Ascending aorta (tissue), 2 donors: ENCODE measurements at regions not wholly inside any gene's neighbourhood (a gene's known extent, or its start where the extent isn't known, plus 50 kb on each side); places are given as distances from the start of the nearest gene placed in this dataset.

Experiments used
- DNase-seq, 2 donors: peaks; one replicate each; pipeline ENCODE4 v3.0.0-alpha.2; 2019; ENCODE audit warnings: low spot score in 2 of 2
- H3K27ac ChIP-seq, 2 donors: fragments of 200-600 bp; sonication (generic); one replicate each; pipeline ENCODE4 v1.5.1; 2016 to 2017; ENCODE audit warnings: mild to moderate bottlenecking in 1 of 2
- H3K27me3 ChIP-seq: fragments of 200-600 bp; sonication (generic); one replicate; pipeline ENCODE4 v1.5.1; 2017
- H3K36me3 ChIP-seq, 2 donors: fragments of 200-600 bp; sonication (generic); one replicate each; pipeline ENCODE4 v1.5.1; 2016
- H3K4me1 ChIP-seq, 2 donors: fragments of 200-600 bp; sonication (generic); one replicate each; pipeline ENCODE4 v1.5.1; 2016 to 2017; ENCODE audit warnings: mild to moderate bottlenecking in 1 of 2
- H3K4me3 ChIP-seq, 2 donors: fragments of 200-600 bp; sonication (generic); one replicate each; pipeline ENCODE4 v1.5.1; 2016 to 2017; ENCODE audit warnings: mild to moderate bottlenecking in 1 of 2
- H3K9me3 ChIP-seq, 2 donors: fragments of 200-600 bp; sonication (generic); one replicate each; pipeline ENCODE4 v1.5.1; 2016
- intact Hi-C: fragments of 100-400 bp; cut with DNase I; formaldehyde crosslinking; loops from one replicate; pipeline ENCODE4 v1.15.1; 2023
- TF ChIP-seq, protein P1 (sequence below), 3 experiments: fragments of 200-600 bp in 2 of 3; fragments of 450-650 bp in 1 of 3; sonication (generic) in 2 of 3; IDR thresholded peaks; one replicate each; pipeline ENCODE4 v1.5.1; 2016 to 2019; ENCODE audit warnings: antibody characterized with exemption in 3 of 3, mild to moderate bottlenecking in 1 of 3, moderate library complexity in 1 of 3

DNA sequence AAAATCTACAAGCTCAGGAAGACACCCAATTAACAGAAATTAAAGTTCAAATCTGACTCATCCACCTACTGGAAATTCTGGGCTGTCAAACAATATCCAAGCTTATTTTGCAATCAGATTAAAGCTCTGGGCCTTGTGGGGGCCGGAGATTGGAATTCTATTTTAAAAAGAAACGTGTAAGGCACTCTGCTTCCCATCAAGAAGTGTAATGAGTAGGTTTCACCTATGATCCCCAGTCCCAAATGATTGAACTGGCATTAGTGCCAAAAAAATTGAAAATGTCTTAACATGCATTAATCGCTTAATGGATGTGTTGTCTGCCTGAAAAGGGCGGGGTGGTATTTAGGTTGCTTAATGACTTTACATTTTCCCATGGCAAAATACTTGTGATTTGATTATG lies 542.4 kb upstream of the BTBD3 start:
- intact Hi-C loops, result no loop called here
- Histone ChIP-seq H3K4me3 (no peak overlapping the region), H3K4me1 (no peaks in the 10 kb centered on the region), H3K27ac (no peak overlapping the region), H3K36me3 (no peaks in the 10 kb centered on the region), H3K27me3 (no peaks in the 10 kb centered on the region), H3K9me3 (no peaks in the 10 kb centered on the region)
- TF ChIP-seq, protein P1, sequence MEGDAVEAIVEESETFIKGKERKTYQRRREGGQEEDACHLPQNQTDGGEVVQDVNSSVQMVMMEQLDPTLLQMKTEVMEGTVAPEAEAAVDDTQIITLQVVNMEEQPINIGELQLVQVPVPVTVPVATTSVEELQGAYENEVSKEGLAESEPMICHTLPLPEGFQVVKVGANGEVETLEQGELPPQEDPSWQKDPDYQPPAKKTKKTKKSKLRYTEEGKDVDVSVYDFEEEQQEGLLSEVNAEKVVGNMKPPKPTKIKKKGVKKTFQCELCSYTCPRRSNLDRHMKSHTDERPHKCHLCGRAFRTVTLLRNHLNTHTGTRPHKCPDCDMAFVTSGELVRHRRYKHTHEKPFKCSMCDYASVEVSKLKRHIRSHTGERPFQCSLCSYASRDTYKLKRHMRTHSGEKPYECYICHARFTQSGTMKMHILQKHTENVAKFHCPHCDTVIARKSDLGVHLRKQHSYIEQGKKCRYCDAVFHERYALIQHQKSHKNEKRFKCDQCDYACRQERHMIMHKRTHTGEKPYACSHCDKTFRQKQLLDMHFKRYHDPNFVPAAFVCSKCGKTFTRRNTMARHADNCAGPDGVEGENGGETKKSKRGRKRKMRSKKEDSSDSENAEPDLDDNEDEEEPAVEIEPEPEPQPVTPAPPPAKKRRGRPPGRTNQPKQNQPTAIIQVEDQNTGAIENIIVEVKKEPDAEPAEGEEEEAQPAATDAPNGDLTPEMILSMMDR (IDR thresholded peaks at IDR 0.05), result no peak
- DNase-seq, result no peak

DNA sequence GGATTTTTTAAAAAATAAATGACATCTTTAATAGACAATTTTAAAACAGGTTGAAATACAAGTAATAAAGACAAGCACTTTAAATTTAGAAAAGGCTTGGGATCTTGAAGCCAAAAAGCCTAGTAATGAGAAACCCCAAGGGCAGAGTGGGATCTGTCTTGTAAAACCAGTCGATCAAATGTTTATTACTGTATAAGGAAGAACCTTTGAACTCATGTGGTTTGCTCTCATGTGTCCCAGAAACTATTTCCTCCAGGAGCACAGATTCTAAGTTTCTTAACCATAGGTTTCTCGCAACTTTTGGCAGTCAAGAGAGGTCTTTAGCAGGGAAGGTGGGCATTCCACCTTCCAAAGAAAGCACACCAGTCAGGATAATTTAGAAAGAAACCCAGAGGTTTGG lies 541.7 kb upstream of the BTBD3 start:
- H3K36me3 ChIP-seq, result no peaks in the 10 kb centered on the region
- intact Hi-C loops, result no loop called here
- H3K9me3 ChIP-seq, result peaks cover 0 to 3% of the 10 kb centered on the region in 2 donors
- TF ChIP-seq, protein P1 (IDR thresholded peaks at IDR 0.05), result no peak
- H3K27me3 ChIP-seq, result no peaks in the 10 kb centered on the region
- DNase-seq, result no peak
- no peak overlapping the region for H3K27ac ChIP-seq
- no peaks in the 10 kb centered on the region for H3K4me1 ChIP-seq
- no peak overlapping the region for H3K4me3 ChIP-seq

DNA sequence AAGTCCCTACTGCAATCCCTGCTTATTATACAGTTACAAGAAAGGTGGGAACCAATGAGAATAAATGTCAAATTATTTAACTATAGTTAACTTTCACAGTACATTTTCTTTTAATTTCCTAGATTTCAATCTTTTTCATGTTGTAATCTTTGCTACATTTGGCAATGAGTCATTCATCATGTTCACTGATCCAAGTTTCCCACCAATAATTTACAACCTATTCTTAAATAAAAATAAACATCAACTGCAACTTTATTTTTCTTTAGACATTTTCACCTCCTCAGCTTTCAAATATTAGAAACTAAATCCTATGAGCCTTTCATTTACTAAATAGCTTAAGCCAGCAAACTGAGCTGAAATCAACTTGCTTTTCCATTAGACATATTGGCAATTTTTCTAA lies 541.3 kb upstream of the BTBD3 start:
- no peaks in the 10 kb centered on the region for H3K4me1 ChIP-seq
- H3K4me3 ChIP-seq, result no peak overlapping the region
- H3K27me3 ChIP-seq, result no peaks in the 10 kb centered on the region
- intact Hi-C loops, result no loop called here
- no peak overlapping the region for H3K27ac ChIP-seq
- no peak for DNase-seq
- H3K36me3 ChIP-seq, result no peaks in the 10 kb centered on the region
- peaks cover 0 to 5% of the 10 kb centered on the region in 2 donors for H3K9me3 ChIP-seq
- TF ChIP-seq, protein P1 (IDR thresholded peaks at IDR 0.05), result no peak

DNA sequence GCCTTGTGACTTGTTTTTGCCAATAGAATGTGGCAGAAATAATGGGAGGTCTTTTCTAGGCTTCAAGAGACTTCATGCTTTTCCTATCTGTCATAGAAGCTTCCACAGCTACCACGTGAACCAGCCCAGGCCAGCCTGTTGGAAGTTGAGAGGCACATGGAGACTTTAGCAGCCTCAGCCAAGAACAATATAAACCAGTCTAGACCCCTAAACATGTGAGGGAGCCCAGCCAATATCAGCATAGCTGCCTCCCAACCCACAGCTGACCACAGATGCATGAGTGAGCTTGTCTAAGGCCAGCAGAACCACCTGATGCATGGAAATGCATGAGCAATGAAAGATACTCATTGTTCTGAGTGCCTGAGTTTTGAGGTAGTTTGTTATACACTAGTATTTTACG lies 540.7 kb upstream of the BTBD3 start:
- TF ChIP-seq, protein P1 (IDR thresholded peaks at IDR 0.05), result no peak
- DNase-seq, result no peak
- H3K4me1 ChIP-seq, result no peaks in the 10 kb centered on the region
- no peak overlapping the region for H3K4me3 ChIP-seq
- intact Hi-C loops, result no loop called here
- peaks cover 0 to 5% of the 10 kb centered on the region in 2 donors for H3K9me3 ChIP-seq
- no peaks in the 10 kb centered on the region for H3K27me3 ChIP-seq
- no peaks in the 10 kb centered on the region for H3K36me3 ChIP-seq
- H3K27ac ChIP-seq, result no peak overlapping the region

DNA sequence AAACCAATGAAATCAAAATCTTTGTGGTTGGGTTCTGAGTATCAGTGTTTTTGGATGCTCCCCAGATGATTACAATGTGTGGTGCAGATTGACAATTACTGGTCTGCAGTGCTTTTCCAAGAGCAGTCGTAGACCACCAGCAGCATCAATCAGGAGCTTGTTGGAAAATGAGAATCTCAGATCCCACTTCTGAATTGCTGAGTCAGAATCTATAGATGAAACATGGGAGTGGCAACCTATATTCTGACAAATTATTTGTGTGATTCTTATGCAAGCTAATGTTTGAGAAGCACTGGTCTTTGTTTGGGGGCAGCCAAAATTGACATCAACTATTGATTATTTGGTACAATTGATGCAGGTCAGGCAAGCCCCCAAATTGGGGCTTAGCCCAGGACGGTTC lies 539.9 kb upstream of the BTBD3 start:
- H3K4me3 ChIP-seq, result no peak overlapping the region
- no peaks in the 10 kb centered on the region for H3K36me3 ChIP-seq
- no peak for DNase-seq
- TF ChIP-seq, protein P1 (IDR thresholded peaks at IDR 0.05), result no peak
- peaks cover 0 to 5% of the 10 kb centered on the region in 2 donors for H3K9me3 ChIP-seq
- H3K27ac ChIP-seq, result no peak overlapping the region
- no peaks in the 10 kb centered on the region for H3K27me3 ChIP-seq
- H3K4me1 ChIP-seq, result no peaks in the 10 kb centered on the region
- intact Hi-C loops, result no loop called here

DNA sequence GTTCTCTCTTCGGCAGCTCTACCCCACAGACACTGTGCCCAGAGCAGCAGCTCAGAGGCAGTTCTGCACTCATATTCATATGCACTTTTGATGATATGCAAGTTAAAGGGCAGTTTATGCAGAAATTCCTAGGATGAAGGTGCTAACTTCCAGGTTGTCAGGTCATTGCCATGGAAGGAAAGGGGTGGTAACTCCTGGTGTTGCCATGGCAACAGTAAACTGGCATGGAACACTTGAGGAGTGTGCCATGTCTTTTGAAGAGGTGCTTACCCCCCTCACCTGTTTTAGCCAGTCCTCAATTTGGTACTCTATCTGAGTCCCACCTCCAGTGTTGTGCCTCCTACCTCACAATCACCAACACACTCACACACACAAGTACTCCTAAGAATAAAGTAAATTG lies 539.4 kb upstream of the BTBD3 start:
- Histone ChIP-seq H3K4me1 (no peaks in the 10 kb centered on the region), H3K27me3 (no peaks in the 10 kb centered on the region), H3K4me3 (no peak overlapping the region), H3K9me3 (peaks cover 0 to 5% of the 10 kb centered on the region in 2 donors), H3K36me3 (no peaks in the 10 kb centered on the region), H3K27ac (no peak overlapping the region)
- intact Hi-C loops, result no loop called here
- DNase-seq, result no peak
- TF ChIP-seq, protein P1 (IDR thresholded peaks at IDR 0.05), result no peak
